ENCODE measurements at regions not wholly inside any gene's neighbourhood (a gene's known extent, or its start where the extent isn't known, plus 50 kb on each side); places are given as distances from the start of the nearest gene placed in this dataset.

DNA sequence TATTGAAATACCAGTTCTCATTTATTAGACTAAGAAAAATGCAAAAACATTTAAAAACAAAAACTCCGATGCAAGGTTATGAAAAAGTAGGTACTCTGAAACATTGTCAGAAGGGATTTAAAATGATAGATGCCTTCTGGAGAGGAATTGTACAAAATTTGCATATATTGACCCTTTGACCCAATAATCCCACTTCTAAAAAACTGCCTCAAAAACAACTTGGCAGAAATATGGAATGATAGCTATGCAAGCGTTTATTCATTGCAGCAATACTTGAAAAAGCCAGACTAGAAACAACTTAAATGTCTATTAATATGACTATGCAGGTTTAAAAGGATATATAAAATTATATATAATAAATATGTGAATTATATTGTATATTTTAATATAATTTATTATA, 118.4 kb downstream of the PLK2 start:
- Histone ChIP-seq H3K27ac (no peak overlapping the region), H3K4me3 (no peak overlapping the region), H3K4me1 (no peaks in the 10 kb centered on the region), H3K9me3 (no peaks in the 10 kb centered on the region), H3K36me3 (no peaks in the 10 kb centered on the region), H3K27me3 (no peaks in the 10 kb centered on the region)
- no peak for ATAC-seq (ENCODE audit: low FRiP score in 2 of 2)
- no peak for DNase-seq
- TF ChIP-seq POLR2AphosphoS5 (IDR thresholded peaks at IDR 0.05) (no peak), EP300 (IDR thresholded peaks at IDR 0.05) (no peak), POLR2A (IDR thresholded peaks at IDR 0.05) (no peak)
- TF ChIP-seq, protein P1, sequence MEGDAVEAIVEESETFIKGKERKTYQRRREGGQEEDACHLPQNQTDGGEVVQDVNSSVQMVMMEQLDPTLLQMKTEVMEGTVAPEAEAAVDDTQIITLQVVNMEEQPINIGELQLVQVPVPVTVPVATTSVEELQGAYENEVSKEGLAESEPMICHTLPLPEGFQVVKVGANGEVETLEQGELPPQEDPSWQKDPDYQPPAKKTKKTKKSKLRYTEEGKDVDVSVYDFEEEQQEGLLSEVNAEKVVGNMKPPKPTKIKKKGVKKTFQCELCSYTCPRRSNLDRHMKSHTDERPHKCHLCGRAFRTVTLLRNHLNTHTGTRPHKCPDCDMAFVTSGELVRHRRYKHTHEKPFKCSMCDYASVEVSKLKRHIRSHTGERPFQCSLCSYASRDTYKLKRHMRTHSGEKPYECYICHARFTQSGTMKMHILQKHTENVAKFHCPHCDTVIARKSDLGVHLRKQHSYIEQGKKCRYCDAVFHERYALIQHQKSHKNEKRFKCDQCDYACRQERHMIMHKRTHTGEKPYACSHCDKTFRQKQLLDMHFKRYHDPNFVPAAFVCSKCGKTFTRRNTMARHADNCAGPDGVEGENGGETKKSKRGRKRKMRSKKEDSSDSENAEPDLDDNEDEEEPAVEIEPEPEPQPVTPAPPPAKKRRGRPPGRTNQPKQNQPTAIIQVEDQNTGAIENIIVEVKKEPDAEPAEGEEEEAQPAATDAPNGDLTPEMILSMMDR (IDR thresholded peaks at IDR 0.05): no peak
- 81 to 84% methylated on average over 2 of the region's 2 CpGs for WGBS, 2 donors

- ATAC-seq (ENCODE audit: low FRiP score in 2 of 2) (no peak), DNase-seq (no peak)
- no peaks in the 10 kb centered on the region for H3K27me3 ChIP-seq
- H3K4me1 ChIP-seq: no peaks in the 10 kb centered on the region
- no peak overlapping the region for H3K27ac ChIP-seq
- no peaks in the 10 kb centered on the region for H3K9me3 ChIP-seq
- H3K36me3 ChIP-seq: no peaks in the 10 kb centered on the region
- TF ChIP-seq, protein P1 (IDR thresholded peaks at IDR 0.05): no peak
- no peak for TF ChIP-seq POLR2AphosphoS5 (IDR thresholded peaks at IDR 0.05)
- no peak for TF ChIP-seq EP300 (IDR thresholded peaks at IDR 0.05)
- no peak overlapping the region for H3K4me3 ChIP-seq
These were observed 124.4 kb downstream of the PLK2 start for GRCh38 chr5:58335518-58335917.

GRCh38 chr5:58334035-58334434, 125.9 kb downstream of the PLK2 start:
- no peak for DNase-seq
- no peak for ATAC-seq (ENCODE audit: low FRiP score in 2 of 2)
- no peak for TF ChIP-seq POLR2AphosphoS5 (IDR thresholded peaks at IDR 0.05)
- TF ChIP-seq POLR2A (IDR thresholded peaks at IDR 0.05): no peak
- TF ChIP-seq, protein P1 (IDR thresholded peaks at IDR 0.05): no peak
- no peak for TF ChIP-seq EP300 (IDR thresholded peaks at IDR 0.05)

GRCh38 chr5:58330781-58331180, 129.1 kb downstream of the PLK2 start:
- no peaks in the 10 kb centered on the region for H3K9me3 ChIP-seq
- 85 to 89% methylated on average over 2 of the region's 2 CpGs for WGBS, 2 donors
- no peak overlapping the region for H3K4me3 ChIP-seq
- ATAC-seq (ENCODE audit: low FRiP score in 2 of 2): no peak
- no peak for TF ChIP-seq EP300 (IDR thresholded peaks at IDR 0.05)
- TF ChIP-seq POLR2AphosphoS5 (IDR thresholded peaks at IDR 0.05): no peak
- no peak for TF ChIP-seq POLR2A (IDR thresholded peaks at IDR 0.05)
- TF ChIP-seq, protein P1 (IDR thresholded peaks at IDR 0.05): no peak
- no peaks in the 10 kb centered on the region for H3K36me3 ChIP-seq
- no peaks in the 10 kb centered on the region for H3K4me1 ChIP-seq
- no peaks in the 10 kb centered on the region for H3K27me3 ChIP-seq
- DNase-seq: no peak
- no peak overlapping the region for H3K27ac ChIP-seq

More at GRCh38 chr5:58334035-58334434, 125.9 kb downstream of the PLK2 start:
- no peaks in the 10 kb centered on the region for H3K27me3 ChIP-seq
- no peak overlapping the region for H3K27ac ChIP-seq
- no peaks in the 10 kb centered on the region for H3K4me1 ChIP-seq
- H3K9me3 ChIP-seq: no peaks in the 10 kb centered on the region
- H3K4me3 ChIP-seq: no peak overlapping the region
- H3K36me3 ChIP-seq: no peaks in the 10 kb centered on the region

GRCh38 chr5:58327289-58327688, 132.6 kb downstream of the PLK2 start:
- DNase-seq (no peak), ATAC-seq (ENCODE audit: low FRiP score in 2 of 2) (no peak)
- Histone ChIP-seq H3K4me1 (no peaks in the 10 kb centered on the region), H3K27ac (no peak overlapping the region), H3K27me3 (no peaks in the 10 kb centered on the region), H3K9me3 (no peaks in the 10 kb centered on the region), H3K4me3 (no peak overlapping the region), H3K36me3 (no peaks in the 10 kb centered on the region)
- 80 to 86% methylated on average over 1 of the region's 1 CpG for WGBS, 2 donors
- no peak for TF ChIP-seq POLR2A (IDR thresholded peaks at IDR 0.05)
- TF ChIP-seq, protein P1 (IDR thresholded peaks at IDR 0.05): no peak
- TF ChIP-seq EP300 (IDR thresholded peaks at IDR 0.05): no peak
- no peak for TF ChIP-seq POLR2AphosphoS5 (IDR thresholded peaks at IDR 0.05)
